GM21576 (cell line): ENCODE measurements at regions not wholly inside any gene's neighbourhood (a gene's known extent, or its start where the extent isn't known, plus 50 kb on each side); places are given as distances from the start of the nearest gene placed in this dataset.
"Not testable (repeated sequence)": the region's sequence is repeated elsewhere in the genome, so short reads cannot be mapped to it uniquely, and the experiment has no call there.

ENCODE experiments used
- ATAC-seq: cut with Tn5 transposase; IDR thresholded peaks from one replicate; pipeline ENCODE4 v1.9.1; 2021; ENCODE audit warnings: mild to moderate bottlenecking, moderate library complexity; ENCODE audit not compliant: unreplicated experiment

- ATAC-seq: no peak
Observed at GRCh38 chr3:69491975-69492374, 106.1 kb upstream of the FRMD4B start.

DNA sequence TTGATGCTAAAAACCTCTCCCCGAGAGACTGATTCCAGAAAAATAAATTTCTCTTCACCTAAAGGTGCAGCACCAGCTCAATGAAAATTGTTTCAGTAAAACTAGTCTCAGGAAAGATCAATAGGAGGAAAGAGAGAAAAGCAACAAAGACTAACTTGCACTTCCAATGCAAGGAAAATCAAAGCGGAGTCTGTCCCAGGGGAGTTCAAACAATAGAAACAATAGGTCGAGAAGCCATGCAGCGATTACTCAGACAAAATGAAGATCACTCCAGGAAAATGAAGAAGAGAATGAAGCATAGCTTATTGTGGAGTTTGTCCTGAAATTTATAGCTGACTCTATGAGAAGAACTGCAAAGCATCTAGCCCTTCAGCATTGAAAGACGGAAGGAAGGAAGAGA, 105.1 kb upstream of the FRMD4B start:
- no peak for ATAC-seq

DNA sequence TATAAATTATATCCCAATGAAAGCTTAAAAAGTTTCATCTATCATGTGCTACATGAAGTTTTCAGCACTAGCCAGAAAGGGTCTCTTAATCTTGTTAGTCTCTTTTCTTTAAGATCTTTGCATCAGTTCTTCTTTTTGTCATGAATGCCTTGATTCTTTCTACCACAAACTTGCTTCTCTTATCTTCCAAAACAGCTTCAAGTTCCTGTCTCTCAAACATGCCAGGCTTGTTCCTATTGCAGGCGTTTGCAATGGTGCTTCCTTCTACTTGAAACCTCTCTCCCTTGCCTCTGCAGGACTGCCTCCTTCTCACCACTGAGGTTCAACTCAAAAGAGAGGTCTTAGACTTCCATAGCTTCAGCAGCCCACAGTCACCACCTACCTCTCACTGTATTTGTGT, 104.3 kb upstream of the FRMD4B start:
- ATAC-seq: no peak

DNA sequence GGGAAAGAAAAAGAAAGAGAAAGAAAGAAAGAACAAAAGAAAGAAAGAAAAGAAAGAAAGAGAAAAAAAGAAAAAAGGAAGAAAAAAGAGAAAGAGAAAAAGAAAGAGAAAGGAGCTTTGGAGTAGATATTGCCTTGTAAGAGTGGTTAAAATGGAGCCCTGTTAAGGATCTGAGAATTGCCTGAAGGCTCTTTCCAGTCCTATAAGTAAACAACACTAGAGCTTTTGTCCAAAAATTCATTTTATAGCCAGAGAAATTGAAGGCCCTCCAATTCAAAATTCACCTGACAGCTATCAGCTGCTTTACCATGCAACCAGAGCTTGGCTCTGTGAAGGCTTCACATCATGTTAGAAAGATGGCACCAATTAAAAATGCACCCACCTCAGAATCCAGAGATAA, 102.1 kb upstream of the FRMD4B start:
- ATAC-seq: no peak

DNA sequence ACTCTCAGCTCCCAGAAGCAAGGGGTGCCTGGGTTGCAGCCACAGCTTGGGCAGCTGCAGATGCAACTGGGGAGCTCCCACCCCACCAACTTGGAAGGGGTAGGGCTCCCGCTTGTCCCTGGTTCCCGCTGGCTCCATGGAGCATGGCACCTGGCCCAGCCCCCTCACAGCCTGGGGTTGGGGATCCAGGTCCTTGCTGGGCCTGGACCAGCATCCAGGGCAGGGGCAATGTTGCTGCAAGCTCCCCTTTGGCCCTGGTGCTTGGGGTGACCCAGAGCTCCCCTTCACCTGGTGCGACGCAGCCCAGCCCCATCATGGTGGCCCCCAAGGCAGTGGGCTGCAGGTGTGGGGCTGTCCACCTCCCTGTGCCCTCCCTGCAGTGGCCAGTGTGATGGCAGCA, 99.6 kb upstream of the FRMD4B start:
- no peak for ATAC-seq

GRCh38 chr3:69484507-69485393, 98.9 kb upstream of the FRMD4B start:
- ATAC-seq: no peak

DNA sequence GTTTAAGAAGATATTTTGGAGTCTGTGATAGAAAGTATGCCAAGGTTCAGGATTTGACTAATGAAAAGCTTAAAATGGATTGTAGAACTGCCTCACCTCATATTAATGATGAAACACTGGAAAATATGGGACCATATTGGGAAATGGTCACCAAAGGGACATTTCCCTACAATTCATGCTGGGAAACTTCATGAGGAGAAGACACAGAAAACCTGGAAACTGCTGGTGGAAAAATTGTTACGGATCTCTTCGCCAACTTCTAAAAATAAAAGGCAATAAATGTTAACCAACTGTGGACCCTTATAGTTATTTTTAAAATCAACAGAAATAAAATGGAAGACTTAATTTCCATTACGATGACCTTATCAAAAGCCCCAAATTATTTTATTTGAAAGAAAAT, 97.6 kb upstream of the FRMD4B start:
- ATAC-seq: no peak

DNA sequence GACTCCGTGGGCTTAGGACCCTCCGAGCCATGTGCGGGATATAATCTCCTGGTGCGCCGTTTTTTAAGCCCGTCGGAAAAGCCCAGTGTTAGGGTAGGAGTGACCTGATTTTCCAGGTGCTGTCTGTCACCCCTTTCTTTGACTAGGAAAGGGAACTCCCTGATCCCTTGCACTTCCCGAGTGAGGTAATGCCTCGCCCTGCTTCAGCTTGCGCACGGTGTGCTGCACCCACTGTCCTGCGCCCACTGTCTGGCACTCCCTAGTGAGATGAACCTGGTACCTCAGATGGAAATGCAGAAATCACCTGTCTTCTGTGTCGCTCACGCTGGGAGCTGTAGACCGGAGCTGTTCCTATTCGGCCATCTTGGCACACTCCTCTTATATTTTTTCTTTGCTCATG, 95.1 kb upstream of the FRMD4B start:
- ATAC-seq: not testable (repeated sequence)

DNA sequence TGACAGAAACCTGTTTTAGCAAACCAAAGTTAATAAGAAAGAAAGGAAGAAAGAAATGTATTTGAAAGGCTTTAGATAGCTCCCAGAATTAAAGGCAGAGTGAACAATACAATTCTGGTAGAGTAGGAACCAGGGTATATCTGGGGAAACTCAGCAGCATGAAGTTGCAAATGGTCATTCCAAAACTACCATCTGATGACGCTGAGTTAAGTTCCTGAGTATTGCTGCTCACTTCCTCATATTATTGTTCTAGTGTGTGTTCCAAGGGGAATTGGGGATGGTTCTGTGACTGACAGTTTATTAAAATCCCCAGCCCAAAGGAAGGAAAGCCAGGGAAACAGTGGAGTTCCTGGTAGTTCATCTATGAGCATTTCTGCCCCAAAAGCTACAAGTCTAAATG, 88.3 kb upstream of the FRMD4B start:
- no peak for ATAC-seq

GRCh38 chr3:69472093-69472492, 86.2 kb upstream of the FRMD4B start:
- ATAC-seq: no peak

GRCh38 chr3:69463531-69463930, 77.6 kb upstream of the FRMD4B start:
- no peak for ATAC-seq

DNA sequence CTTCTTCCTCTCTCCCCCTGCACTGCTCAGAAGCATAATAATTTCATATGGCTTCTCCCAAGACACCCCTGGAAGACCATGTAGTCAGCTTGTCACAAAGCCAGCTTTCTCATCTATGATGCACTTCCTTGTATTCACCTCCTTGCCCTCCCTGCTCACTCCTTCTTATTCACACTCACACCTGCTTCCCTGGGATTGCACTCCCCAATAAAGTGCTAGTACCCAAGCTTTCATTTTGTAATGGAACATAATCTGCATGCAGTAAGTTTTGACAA, 76.9 kb upstream of the FRMD4B start:
- no peak for ATAC-seq

DNA sequence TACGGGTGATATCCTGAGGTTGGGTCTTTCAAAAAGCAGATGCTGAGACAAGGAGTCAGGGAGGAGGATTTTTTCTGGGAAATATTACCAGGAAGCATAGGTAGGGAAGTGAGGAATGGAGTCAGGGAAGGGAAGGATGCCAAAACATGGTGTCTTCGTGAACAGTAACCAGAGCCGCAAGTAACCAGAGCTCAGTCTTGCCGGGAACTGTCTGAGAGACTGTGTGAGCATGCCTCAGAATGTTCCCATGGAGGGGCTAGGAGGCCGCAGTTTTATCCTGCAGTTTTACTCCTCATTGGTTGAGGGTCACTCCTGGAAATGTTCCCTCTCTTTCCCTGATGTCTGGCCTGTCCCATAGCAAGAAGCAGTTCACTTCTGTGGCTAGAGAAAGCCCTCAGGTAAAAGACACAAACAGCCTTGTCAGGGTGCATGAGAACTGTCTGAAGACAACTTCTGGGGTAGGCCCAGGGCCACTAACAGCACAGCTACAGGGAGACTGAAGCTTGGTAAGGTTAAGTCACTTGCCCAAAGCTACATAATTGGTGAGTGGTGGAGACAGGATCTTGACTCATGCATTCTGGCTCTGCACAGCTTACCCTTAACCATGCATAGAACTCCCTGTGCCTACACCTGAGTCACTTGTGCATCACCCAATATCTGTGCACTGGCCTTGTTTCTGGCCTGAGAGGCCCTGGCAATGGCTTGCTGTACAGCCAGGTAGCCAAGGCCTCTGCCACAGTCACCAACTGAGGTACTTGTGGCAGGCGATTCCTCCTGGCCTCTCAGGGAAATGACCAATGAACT, 76.3 kb upstream of the FRMD4B start:
- ATAC-seq: no peak

- ATAC-seq: no peak
Observed at GRCh38 chr3:69460034-69460433, 74.1 kb upstream of the FRMD4B start.

- ATAC-seq: no peak
Observed at GRCh38 chr3:69458803-69459365, 73.0 kb upstream of the FRMD4B start.

- no peak for ATAC-seq
Observed at GRCh38 chr3:69456631-69457030, 70.7 kb upstream of the FRMD4B start.

GRCh38 chr3:69454204-69454787, 68.4 kb upstream of the FRMD4B start:
- no peak for ATAC-seq

DNA sequence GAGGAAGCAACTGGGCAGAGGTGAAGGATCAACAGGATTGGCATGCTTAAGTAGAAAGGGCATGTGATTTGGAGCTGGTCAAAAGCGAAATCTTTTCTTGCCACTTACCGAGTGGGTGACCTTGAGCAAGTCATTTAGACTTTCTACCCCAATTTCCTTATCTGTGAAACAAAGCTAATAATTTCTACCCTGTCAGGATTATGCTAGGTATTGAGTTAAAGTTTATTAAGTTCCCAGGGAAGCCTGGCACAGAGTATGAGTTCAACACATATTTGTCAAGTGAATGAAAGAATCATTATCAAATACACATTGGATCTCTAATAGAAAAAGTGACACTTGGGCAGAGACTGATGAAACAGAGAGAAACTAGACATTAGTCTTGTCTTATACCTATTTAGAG, 66.4 kb upstream of the FRMD4B start:
- ATAC-seq: no peak

GRCh38 chr3:69451594-69451993, 65.7 kb upstream of the FRMD4B start:
- ATAC-seq: no peak

DNA sequence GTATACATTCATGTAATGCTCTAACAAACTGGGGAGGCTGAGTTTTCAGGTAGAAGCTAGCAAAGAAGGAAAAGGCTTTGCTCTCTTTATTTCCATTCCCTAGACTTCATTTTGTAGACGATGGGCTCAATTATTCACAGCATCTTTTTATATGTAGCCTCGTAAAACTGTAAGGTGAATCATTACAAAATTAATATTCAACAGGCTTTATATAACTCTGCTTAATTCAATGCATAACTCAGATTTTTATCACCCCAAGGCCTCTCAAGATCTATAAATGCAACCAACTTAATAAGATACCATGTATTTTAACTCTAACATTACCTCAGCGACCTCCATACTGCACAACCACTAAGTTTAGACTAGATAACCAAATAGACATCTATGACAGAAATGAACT, 63.0 kb upstream of the FRMD4B start:
- no peak for ATAC-seq

- ATAC-seq: no peak
Observed at GRCh38 chr3:69446402-69447072, 60.6 kb upstream of the FRMD4B start.
